ENCODE measurements at regions not wholly inside any gene's neighbourhood (a gene's known extent, or its start where the extent isn't known, plus 50 kb on each side); places are given as distances from the start of the nearest gene placed in this dataset.

DNA sequence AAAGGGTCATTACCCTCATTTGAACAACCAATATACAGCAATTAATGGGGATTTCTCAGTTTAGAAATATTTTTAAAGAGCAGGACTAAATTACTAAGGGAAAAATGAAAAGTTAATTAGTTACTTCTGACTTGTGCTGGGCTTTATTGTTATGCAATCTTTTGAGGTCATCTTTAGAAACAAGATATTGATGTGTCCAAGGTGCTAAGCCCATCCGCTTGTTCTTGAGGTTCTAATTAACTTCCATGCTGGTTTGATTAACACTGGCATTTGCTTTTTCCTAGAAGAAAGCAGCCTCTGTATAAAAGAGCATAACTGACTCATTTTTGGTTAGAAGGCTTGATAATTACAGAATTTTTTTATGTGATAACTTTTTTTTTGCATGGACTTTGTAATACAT is 256.5 kb upstream of the AGTR1 start:
- no peak for DNase-seq (ENCODE audit: low read depth, low spot score)
- no peaks in the 10 kb centered on the region for H3K27me3 ChIP-seq (ENCODE audit: control insufficient read depth, extremely low read depth, insufficient read depth, low read length)
- dilution Hi-C loops (cut with MboI; ENCODE audit: extremely low pct_ligation_motif_present, low sequenced_read_pairs): no loop called here

DNA sequence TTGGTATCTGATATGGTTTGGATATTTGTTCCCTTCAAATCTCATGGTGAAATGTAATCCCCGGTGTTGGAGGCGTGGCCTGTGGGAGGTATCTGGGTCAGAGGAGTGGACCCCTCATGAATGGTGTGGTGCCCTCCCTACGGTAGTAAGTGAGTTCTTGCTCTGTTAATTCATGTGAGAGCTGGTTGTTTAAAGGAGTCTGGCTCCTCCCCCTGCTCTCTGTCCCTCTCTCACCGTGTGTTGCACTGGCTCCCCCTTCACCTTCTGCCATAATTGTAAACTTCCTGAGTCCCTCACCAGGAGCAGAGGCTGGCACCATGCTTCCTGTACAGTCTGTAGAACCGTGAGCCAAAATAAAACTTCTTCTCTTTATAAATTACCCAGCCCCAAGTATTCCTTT is 246.9 kb upstream of the AGTR1 start:
- dilution Hi-C loops (cut with MboI; ENCODE audit: extremely low pct_ligation_motif_present, low sequenced_read_pairs): no loop called here
- TF ChIP-seq, protein P1, sequence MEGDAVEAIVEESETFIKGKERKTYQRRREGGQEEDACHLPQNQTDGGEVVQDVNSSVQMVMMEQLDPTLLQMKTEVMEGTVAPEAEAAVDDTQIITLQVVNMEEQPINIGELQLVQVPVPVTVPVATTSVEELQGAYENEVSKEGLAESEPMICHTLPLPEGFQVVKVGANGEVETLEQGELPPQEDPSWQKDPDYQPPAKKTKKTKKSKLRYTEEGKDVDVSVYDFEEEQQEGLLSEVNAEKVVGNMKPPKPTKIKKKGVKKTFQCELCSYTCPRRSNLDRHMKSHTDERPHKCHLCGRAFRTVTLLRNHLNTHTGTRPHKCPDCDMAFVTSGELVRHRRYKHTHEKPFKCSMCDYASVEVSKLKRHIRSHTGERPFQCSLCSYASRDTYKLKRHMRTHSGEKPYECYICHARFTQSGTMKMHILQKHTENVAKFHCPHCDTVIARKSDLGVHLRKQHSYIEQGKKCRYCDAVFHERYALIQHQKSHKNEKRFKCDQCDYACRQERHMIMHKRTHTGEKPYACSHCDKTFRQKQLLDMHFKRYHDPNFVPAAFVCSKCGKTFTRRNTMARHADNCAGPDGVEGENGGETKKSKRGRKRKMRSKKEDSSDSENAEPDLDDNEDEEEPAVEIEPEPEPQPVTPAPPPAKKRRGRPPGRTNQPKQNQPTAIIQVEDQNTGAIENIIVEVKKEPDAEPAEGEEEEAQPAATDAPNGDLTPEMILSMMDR (optimal IDR thresholded peaks at IDR 0.05 in 1 of 3, IDR thresholded peaks at IDR 0.05 in 1 of 3, conservative IDR thresholded peaks at IDR 0.05 in 1 of 3; ENCODE audit: extremely low read depth in 1 of 3, insufficient read depth in 2 of 3, low read length in 3 of 3): no peak
- TF ChIP-seq EZH2 (IDR thresholded peaks at IDR 0.05; ENCODE audit: low read length): no peak
- Histone ChIP-seq H3K9me1 (ENCODE audit: control insufficient read depth, extremely low read depth, insufficient read depth, low read length) (no peaks in the 10 kb centered on the region), H3K9ac (ENCODE audit: control insufficient read depth, extremely low read depth, insufficient read depth, low read length) (no peak overlapping the region), H3K4me3 (ENCODE audit: control insufficient read depth in 2 of 3, extremely low read depth in 1 of 3, insufficient read depth in 2 of 3, low read depth in 1 of 3, low read length in 3 of 3) (no peak overlapping the region), H3K27me3 (ENCODE audit: control insufficient read depth, extremely low read depth, insufficient read depth, low read length) (no peaks in the 10 kb centered on the region), H4K20me1 (ENCODE audit: control insufficient read depth, extremely low read depth, insufficient read depth, low read length) (no peaks in the 10 kb centered on the region), H3K9me3 (ENCODE audit: control insufficient read depth, low read depth, low read length) (no peaks in the 10 kb centered on the region), H3K4me2 (ENCODE audit: control insufficient read depth, extremely low read depth, insufficient read depth, low read depth, low read length) (no peak overlapping the region), H3K4me1 (ENCODE audit: control insufficient read depth, extremely low read depth, insufficient read depth, low read length) (no peaks in the 10 kb centered on the region), H3K36me3 (ENCODE audit: control insufficient read depth in 2 of 2, extremely low read depth in 1 of 2, insufficient read depth in 2 of 2, low read length in 2 of 2) (no peaks in the 10 kb centered on the region), H3K27ac (ENCODE audit: control insufficient read depth, insufficient read depth, low read length) (no peak overlapping the region), H3K79me2 (ENCODE audit: control insufficient read depth, insufficient read depth, low read length) (no peaks in the 10 kb centered on the region), H2AFZ (ENCODE audit: control insufficient read depth, low read length) (no peak overlapping the region)
- no peak for FAIRE-seq
- DNase-seq (ENCODE audit: low read depth, low spot score): no peak

More for the DNA sequence above, 256.5 kb upstream of the AGTR1 start:
- Histone ChIP-seq H3K9me1 (ENCODE audit: control insufficient read depth, extremely low read depth, insufficient read depth, low read length) (no peaks in the 10 kb centered on the region), H3K4me2 (ENCODE audit: control insufficient read depth, extremely low read depth, insufficient read depth, low read depth, low read length) (no peak overlapping the region), H3K9me3 (ENCODE audit: control insufficient read depth, low read depth, low read length) (no peaks in the 10 kb centered on the region), H3K9ac (ENCODE audit: control insufficient read depth, extremely low read depth, insufficient read depth, low read length) (no peak overlapping the region), H4K20me1 (ENCODE audit: control insufficient read depth, extremely low read depth, insufficient read depth, low read length) (no peaks in the 10 kb centered on the region), H3K4me1 (ENCODE audit: control insufficient read depth, extremely low read depth, insufficient read depth, low read length) (no peaks in the 10 kb centered on the region), H3K27ac (ENCODE audit: control insufficient read depth, insufficient read depth, low read length) (no peak overlapping the region), H3K79me2 (ENCODE audit: control insufficient read depth, insufficient read depth, low read length) (no peaks in the 10 kb centered on the region), H3K36me3 (ENCODE audit: control insufficient read depth in 2 of 2, extremely low read depth in 1 of 2, insufficient read depth in 2 of 2, low read length in 2 of 2) (no peaks in the 10 kb centered on the region), H3K4me3 (ENCODE audit: control insufficient read depth in 2 of 3, extremely low read depth in 1 of 3, insufficient read depth in 2 of 3, low read depth in 1 of 3, low read length in 3 of 3) (no peak overlapping the region), H2AFZ (ENCODE audit: control insufficient read depth, low read length) (no peak overlapping the region)
- TF ChIP-seq, protein P1 (optimal IDR thresholded peaks at IDR 0.05 in 1 of 3, IDR thresholded peaks at IDR 0.05 in 1 of 3, conservative IDR thresholded peaks at IDR 0.05 in 1 of 3; ENCODE audit: extremely low read depth in 1 of 3, insufficient read depth in 2 of 3, low read length in 3 of 3): no peak
- no peak for TF ChIP-seq EZH2 (IDR thresholded peaks at IDR 0.05; ENCODE audit: low read length)
- no peak for FAIRE-seq

Measured in keratinocyte (primary cell).